A549 (cell line): ENCODE measurements at regions not wholly inside any gene's neighbourhood (a gene's known extent, or its start where the extent isn't known, plus 50 kb on each side); places are given as distances from the start of the nearest gene placed in this dataset.

Experiments
- ATAC-seq, 2 experiments: fragments of 200-7000 bp in 1 of 2; fragments of >200 bp in 1 of 2; cut with Nextera tagmentation in 1 of 2; cut with Tn5 transposase in 1 of 2; 3 replicates each; pipeline versions ENCODE4 v1.8.0 to v1.9.1; 2018 to 2020; ENCODE audit warnings: mild to moderate bottlenecking in 1 of 2, moderate library complexity in 1 of 2
- CTCF ChIA-PET: fragments of 300-600 bp; sonication (Branson Sonifier 250); formaldehyde crosslinking; extraction: SDS; loops from one replicate; lab custom pipeline; 2021; ENCODE audit warnings: antibody characterized with exemption, inconsistent platforms; lab: Yijun Ruan, JAX
- POLR2A ChIA-PET: fragments of 350-600 bp; formaldehyde crosslinking; extraction: SDS; loops from one replicate; lab custom pipeline; 2021; ENCODE audit warnings: antibody characterized with exemption, inconsistent platforms; lab: Yijun Ruan, JAX
- DNase-seq, 2 experiments: peaks; one replicate each; pipeline versions ENCODE4 v3.0.0 to v3.0.0-alpha.2; 2011 to 2016; ENCODE audit warnings: low read depth in 1 of 2, low spot score in 1 of 2
- FAIRE-seq: peaks from 2 replicates; lab custom pipeline; 2011; peaks lifted over from hg19 to GRCh38; lab: Jason Lieb, UNC
- H3K27ac ChIP-seq, 2 experiments: fragments of >200 bp; sonication (Bioruptor Twin); formaldehyde crosslinking; 3 replicates each; pipeline ENCODE4 v1.5.1; 2016 to 2017
- H3K4me1 ChIP-seq: fragments of >200 bp; sonication (Bioruptor Twin); formaldehyde crosslinking; 3 replicates; pipeline ENCODE4 v1.6.1; 2016
- H3K4me2 ChIP-seq: fragments of >200 bp; sonication (Bioruptor Twin); formaldehyde crosslinking; 3 replicates; pipeline ENCODE4 v1.6.1; 2016
- H3K4me3 ChIP-seq: fragments of >200 bp; sonication (Bioruptor Twin); formaldehyde crosslinking; 3 replicates; pipeline ENCODE4 v1.5.1; 2016
- H3K9me3 ChIP-seq: fragments of >200 bp; sonication (Bioruptor Twin); formaldehyde crosslinking; 3 replicates; pipeline ENCODE4 v1.6.1; 2016
- CBX2 ChIP-seq: fragments of 200-600 bp; sonication (generic); IDR thresholded peaks from 2 replicates; pipeline ENCODE4 v1.6.1; 2016; ENCODE audit warnings: low read depth, mild to moderate bottlenecking, borderline replicate concordance
- CBX8 ChIP-seq: fragments of 200-600 bp; sonication (generic); IDR thresholded peaks from 2 replicates; pipeline ENCODE4 v1.6.1; 2016
- CHD2 ChIP-seq: fragments of 150-350 bp; IDR thresholded peaks from 2 replicates; pipeline ENCODE4 v1.6.1; 2014; ENCODE audit warnings: low read length; ENCODE audit not compliant: partially characterized antibody
- EHF ChIP-seq: fragments of 250-450 bp; sonication (Bioruptor Pico); IDR thresholded peaks from 2 replicates; pipeline ENCODE4 v1.5.0; 2020; ENCODE audit warnings: mild to moderate bottlenecking
- EHMT2 ChIP-seq: fragments of 200-600 bp; sonication (generic); IDR thresholded peaks from 2 replicates; pipeline ENCODE4 v1.6.1; 2016; ENCODE audit warnings: antibody characterized with exemption, low read depth, mild to moderate bottlenecking, moderate library complexity
- FOSL2 ChIP-seq, 2 experiments: fragments of 450-650 bp in 1 of 2; fragments of >200 bp in 1 of 2; sonication (Bioruptor Twin) in 1 of 2; formaldehyde crosslinking; IDR thresholded peaks; 2 replicates each; pipeline versions ENCODE4 v1.5.0 to v1.6.1; 2016 to 2020; ENCODE audit warnings: mild to moderate bottlenecking in 1 of 2, moderate library complexity in 1 of 2
- GATA3 ChIP-seq: IDR thresholded peaks from 2 replicates; pipeline ENCODE4 v1.6.1; 2012; ENCODE audit warnings: borderline replicate concordance
- HDAC2 ChIP-seq: fragments of 200-600 bp; sonication (generic); IDR thresholded peaks from 2 replicates; pipeline ENCODE4 v1.6.1; 2016
- HEYL ChIP-seq: fragments of 250-450 bp; sonication (Bioruptor Pico); IDR thresholded peaks from 2 replicates; pipeline ENCODE4 v1.8.0; 2021; ENCODE audit warnings: mild to moderate bottlenecking, moderate library complexity
- HOXB13 ChIP-seq: fragments of 250-450 bp; sonication (Bioruptor Pico); IDR thresholded peaks from 2 replicates; pipeline ENCODE4 v1.5.0; 2020; ENCODE audit warnings: low read depth, mild to moderate bottlenecking, moderate library complexity
- HOXB5 ChIP-seq: fragments of 250-450 bp; sonication (Bioruptor Pico); IDR thresholded peaks from 2 replicates; pipeline ENCODE4 v1.5.0; 2020; ENCODE audit warnings: mild to moderate bottlenecking, moderate library complexity
- JUNB ChIP-seq: fragments of >200 bp; sonication (Bioruptor Twin); formaldehyde crosslinking; IDR thresholded peaks from 2 replicates; pipeline ENCODE4 v1.6.1; 2016
- KDM5A ChIP-seq: fragments of 200-600 bp; sonication (generic); IDR thresholded peaks from 2 replicates; pipeline ENCODE4 v1.6.1; 2016; ENCODE audit warnings: antibody characterized with exemption, mild to moderate bottlenecking
- MAFK ChIP-seq: fragments of 450-650 bp; IDR thresholded peaks from 2 replicates; pipeline ENCODE4 v1.6.1; 2014; ENCODE audit not compliant: partially characterized antibody
- MAZ ChIP-seq: fragments of 150-350 bp; IDR thresholded peaks from 2 replicates; pipeline ENCODE4 v1.6.1; 2014; ENCODE audit warnings: antibody characterized with exemption, low read depth, low read length, borderline replicate concordance
- MYC ChIP-seq: IDR thresholded peaks from 2 replicates; pipeline ENCODE4 v1.6.1; 2012; ENCODE audit warnings: mild to moderate bottlenecking, inconsistent platforms, low read length, improper control_type of control experiment, borderline replicate concordance
- NPAS2 ChIP-seq: fragments of 250-450 bp; sonication (Bioruptor Pico); IDR thresholded peaks from 2 replicates; pipeline ENCODE4 v1.8.0; 2022; ENCODE audit warnings: mild to moderate bottlenecking, moderate library complexity, borderline replicate concordance
- POLR2A ChIP-seq: IDR thresholded peaks from 2 replicates; pipeline ENCODE4 v1.6.1; 2012; ENCODE audit warnings: mild to moderate bottlenecking, low read length
- RCOR1 ChIP-seq: fragments of 150-350 bp; IDR thresholded peaks from 2 replicates; pipeline ENCODE4 v1.6.1; 2014; ENCODE audit warnings: antibody characterized with exemption, low read length, low read depth
- RNF2 ChIP-seq: fragments of 200-600 bp; sonication (generic); IDR thresholded peaks from 2 replicates; pipeline ENCODE4 v1.6.1; 2016; ENCODE audit warnings: low read depth, mild to moderate bottlenecking, antibody characterized with exemption, moderate library complexity, borderline replicate concordance
- SREBF2 ChIP-seq: fragments of 450-650 bp; IDR thresholded peaks from 2 replicates; pipeline ENCODE4 v1.6.1; 2014; ENCODE audit warnings: mild to moderate bottlenecking, moderate library complexity
- ZC3H11A ChIP-seq: fragments of 450-650 bp; IDR thresholded peaks from 2 replicates; pipeline ENCODE4 v1.6.1; 2014; ENCODE audit warnings: antibody characterized with exemption, mild to moderate bottlenecking
- ZFP36 ChIP-seq: fragments of 450-650 bp; IDR thresholded peaks from 2 replicates; pipeline ENCODE4 v1.6.1; 2014; ENCODE audit warnings: borderline replicate concordance; ENCODE audit not compliant: partially characterized antibody
- ZSCAN20 ChIP-seq: fragments of 250-450 bp; sonication (Bioruptor Pico); IDR thresholded peaks from 2 replicates; pipeline ENCODE4 v1.8.0; 2022; ENCODE audit warnings: mild to moderate bottlenecking, moderate library complexity
- WGBS: methylation state at CpG from one replicate; pipeline ENCODE4 v1.1.6; 2017; ENCODE audit errors: missing lambda C conversion rate; 5-methylcytosine and 5-hydroxymethylcytosine counted together
- TF ChIP-seq, protein P1 (sequence below): fragments of >200 bp; sonication (Bioruptor Twin); formaldehyde crosslinking; IDR thresholded peaks from 2 replicates; pipeline ENCODE4 v1.6.1; 2016
- TF ChIP-seq, protein P2 (sequence below): fragments of 250-450 bp; sonication (Bioruptor Pico); IDR thresholded peaks from 2 replicates; pipeline ENCODE4 v1.5.0; 2020; ENCODE audit warnings: low read depth, mild to moderate bottlenecking, moderate library complexity
- TF ChIP-seq, protein P3 (sequence below): IDR thresholded peaks from 2 replicates; pipeline ENCODE4 v1.6.1; 2012; ENCODE audit warnings: low read depth, borderline replicate concordance
- TF ChIP-seq, protein P4 (sequence below): fragments of 200-600 bp; sonication (generic); IDR thresholded peaks from 2 replicates; pipeline ENCODE4 v1.6.1; 2016; ENCODE audit warnings: antibody characterized with exemption, mild to moderate bottlenecking, moderate library complexity

DNA sequence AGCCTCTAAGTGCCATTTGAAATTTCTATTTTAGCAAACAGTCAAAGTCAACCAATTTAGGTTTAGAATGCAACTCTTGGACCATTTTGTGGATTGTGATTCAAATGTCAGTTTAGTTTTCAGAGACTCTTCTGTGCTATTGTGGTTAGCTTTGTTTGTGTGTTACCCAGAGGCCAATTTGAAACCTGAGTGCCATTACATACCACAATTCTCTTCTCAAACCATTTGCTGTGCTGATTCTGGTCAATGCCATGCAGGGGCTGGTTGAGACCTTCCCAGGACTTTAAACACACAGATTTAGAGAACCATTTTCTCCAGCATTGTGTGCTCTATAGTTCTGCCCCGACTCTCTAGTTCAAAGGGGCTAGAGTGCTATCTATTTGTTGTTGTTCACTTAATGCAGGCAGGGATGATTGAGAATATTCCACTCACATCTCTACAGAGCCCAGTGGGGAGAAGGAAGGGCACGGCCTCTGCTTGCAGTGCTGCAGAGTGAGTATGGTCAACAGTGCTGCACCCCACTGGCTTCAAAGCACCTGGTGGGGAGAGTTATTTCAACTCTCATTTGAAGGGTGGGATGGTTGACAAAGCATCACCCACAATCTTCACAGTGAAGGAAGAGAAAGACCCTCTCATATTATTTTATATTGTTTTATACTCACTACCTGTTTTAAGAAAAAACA lies 738.2 kb downstream of the COL12A1 start:
- no peak for TF ChIP-seq HDAC2
- TF ChIP-seq CBX8 = no peak
- TF ChIP-seq MAFK = no peak
- no peak for TF ChIP-seq MYC
- TF ChIP-seq EHMT2 = no peak
- TF ChIP-seq FOSL2 (IDR thresholded peaks at IDR 0.05) = no peak
- no peak for TF ChIP-seq FOSL2 (CRISPR knock-in tag; IDR thresholded peaks at IDR 0.05)
- TF ChIP-seq ZC3H11A = no peak
- no peak for TF ChIP-seq CHD2
- TF ChIP-seq ZFP36 = no peak
- Histone ChIP-seq H3K4me1 (no peaks in the 10 kb centered on the region), H3K4me3 (no peak overlapping the region), H3K9me3 (no peaks in the 10 kb centered on the region), H3K4me2 (no peak overlapping the region), H3K27ac (no peak overlapping the region)
- DNase-seq (no peak), ATAC-seq (no peak), FAIRE-seq (no peak)
- ChIA-PET CTCF (no interaction called here), POLR2A (no interaction called here)
- 52% methylated on average over 2 of the region's 2 CpGs for WGBS

DNA sequence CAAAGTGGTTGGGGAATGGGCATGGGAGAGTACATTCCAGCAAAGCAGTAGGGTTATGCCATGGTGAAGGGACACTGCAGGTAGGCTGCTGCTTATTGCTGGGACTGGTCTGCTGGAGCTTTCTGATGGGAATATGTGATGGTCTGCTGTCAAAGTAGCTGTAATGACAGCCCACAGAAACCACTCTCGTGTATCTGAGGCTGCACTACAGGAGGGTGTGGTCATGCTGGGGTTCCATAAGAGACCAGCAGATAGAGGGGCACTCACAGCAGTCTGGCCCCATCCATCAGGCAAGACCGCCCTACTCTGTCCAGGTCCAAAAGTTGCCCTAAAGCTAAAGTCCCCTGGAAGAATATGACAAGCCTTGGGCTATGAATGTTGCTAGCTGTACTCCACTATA lies 739.3 kb downstream of the COL12A1 start:
- Histone ChIP-seq H3K4me2 (no peak overlapping the region), H3K9me3 (no peaks in the 10 kb centered on the region), H3K27ac (no peak overlapping the region), H3K4me1 (no peaks in the 10 kb centered on the region), H3K4me3 (no peak overlapping the region)
- no peak for FAIRE-seq
- POLR2A ChIA-PET = no interaction called here
- no peak for ATAC-seq
- CTCF ChIA-PET = interaction anchor here (0.5 kb wide), 1 partner anchor 497 kb away, joined by 4 read pairs; no protein-coding TSS in a partner anchor
- 78% methylated on average over 1 of the region's 2 CpGs for WGBS
- TF ChIP-seq, protein P1, sequence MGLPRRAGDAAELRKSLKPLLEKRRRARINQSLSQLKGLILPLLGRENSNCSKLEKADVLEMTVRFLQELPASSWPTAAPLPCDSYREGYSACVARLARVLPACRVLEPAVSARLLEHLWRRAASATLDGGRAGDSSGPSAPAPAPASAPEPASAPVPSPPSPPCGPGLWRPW = no peak
- no peak for DNase-seq

DNA sequence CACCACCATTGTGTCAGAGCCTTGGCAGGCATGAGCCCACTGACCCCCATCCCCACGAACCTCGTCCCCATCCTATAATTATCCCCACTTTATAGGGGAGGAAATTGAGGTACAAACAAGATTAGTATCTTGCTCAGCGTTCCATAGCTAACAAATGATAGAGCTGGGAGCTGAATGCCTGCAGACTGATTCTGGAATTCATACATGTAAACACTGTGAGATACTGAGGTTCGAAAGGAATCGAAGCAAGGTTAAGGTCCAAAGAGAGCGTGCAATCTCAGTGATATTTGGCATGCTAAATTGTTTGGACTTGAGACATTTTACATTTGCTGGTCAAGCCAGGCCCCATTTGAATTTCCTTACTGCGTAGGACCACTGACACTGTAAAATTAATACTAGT lies 746.6 kb downstream of the COL12A1 start:
- Histone ChIP-seq H3K4me1 (no peaks in the 10 kb centered on the region; the same call in 2 of the 3 replicates), H3K4me2 (no peak overlapping the region), H3K4me3 (no peak overlapping the region), H3K27ac (no peak overlapping the region), H3K9me3 (no peaks in the 10 kb centered on the region)
- ChIA-PET POLR2A (no interaction called here), CTCF (no interaction called here)
- FAIRE-seq (no peak), ATAC-seq (no peak), DNase-seq (no peak)
- TF ChIP-seq, protein P2, sequence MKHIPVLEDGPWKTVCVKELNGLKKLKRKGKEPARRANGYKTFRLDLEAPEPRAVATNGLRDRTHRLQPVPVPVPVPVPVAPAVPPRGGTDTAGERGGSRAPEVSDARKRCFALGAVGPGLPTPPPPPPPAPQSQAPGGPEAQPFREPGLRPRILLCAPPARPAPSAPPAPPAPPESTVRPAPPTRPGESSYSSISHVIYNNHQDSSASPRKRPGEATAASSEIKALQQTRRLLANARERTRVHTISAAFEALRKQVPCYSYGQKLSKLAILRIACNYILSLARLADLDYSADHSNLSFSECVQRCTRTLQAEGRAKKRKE = no peak
- no peak for TF ChIP-seq RNF2
- no peak for TF ChIP-seq ZSCAN20 (CRISPR knock-in tag)
- no peak for TF ChIP-seq JUNB
- TF ChIP-seq HOXB5 (CRISPR knock-in tag) = no peak
- TF ChIP-seq CBX2 = no peak
- TF ChIP-seq HEYL = no peak
- no peak for TF ChIP-seq MAZ
- no peak for TF ChIP-seq GATA3
- TF ChIP-seq SREBF2 = no peak
- TF ChIP-seq RCOR1 = no peak
- no peak for TF ChIP-seq EHF
- TF ChIP-seq, protein P3, sequence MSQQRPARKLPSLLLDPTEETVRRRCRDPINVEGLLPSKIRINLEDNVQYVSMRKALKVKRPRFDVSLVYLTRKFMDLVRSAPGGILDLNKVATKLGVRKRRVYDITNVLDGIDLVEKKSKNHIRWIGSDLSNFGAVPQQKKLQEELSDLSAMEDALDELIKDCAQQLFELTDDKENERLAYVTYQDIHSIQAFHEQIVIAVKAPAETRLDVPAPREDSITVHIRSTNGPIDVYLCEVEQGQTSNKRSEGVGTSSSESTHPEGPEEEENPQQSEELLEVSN = no peak
- TF ChIP-seq KDM5A = no peak
- TF ChIP-seq, protein P4, sequence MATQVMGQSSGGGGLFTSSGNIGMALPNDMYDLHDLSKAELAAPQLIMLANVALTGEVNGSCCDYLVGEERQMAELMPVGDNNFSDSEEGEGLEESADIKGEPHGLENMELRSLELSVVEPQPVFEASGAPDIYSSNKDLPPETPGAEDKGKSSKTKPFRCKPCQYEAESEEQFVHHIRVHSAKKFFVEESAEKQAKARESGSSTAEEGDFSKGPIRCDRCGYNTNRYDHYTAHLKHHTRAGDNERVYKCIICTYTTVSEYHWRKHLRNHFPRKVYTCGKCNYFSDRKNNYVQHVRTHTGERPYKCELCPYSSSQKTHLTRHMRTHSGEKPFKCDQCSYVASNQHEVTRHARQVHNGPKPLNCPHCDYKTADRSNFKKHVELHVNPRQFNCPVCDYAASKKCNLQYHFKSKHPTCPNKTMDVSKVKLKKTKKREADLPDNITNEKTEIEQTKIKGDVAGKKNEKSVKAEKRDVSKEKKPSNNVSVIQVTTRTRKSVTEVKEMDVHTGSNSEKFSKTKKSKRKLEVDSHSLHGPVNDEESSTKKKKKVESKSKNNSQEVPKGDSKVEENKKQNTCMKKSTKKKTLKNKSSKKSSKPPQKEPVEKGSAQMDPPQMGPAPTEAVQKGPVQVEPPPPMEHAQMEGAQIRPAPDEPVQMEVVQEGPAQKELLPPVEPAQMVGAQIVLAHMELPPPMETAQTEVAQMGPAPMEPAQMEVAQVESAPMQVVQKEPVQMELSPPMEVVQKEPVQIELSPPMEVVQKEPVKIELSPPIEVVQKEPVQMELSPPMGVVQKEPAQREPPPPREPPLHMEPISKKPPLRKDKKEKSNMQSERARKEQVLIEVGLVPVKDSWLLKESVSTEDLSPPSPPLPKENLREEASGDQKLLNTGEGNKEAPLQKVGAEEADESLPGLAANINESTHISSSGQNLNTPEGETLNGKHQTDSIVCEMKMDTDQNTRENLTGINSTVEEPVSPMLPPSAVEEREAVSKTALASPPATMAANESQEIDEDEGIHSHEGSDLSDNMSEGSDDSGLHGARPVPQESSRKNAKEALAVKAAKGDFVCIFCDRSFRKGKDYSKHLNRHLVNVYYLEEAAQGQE = no peak
- TF ChIP-seq EHMT2 = no peak
- TF ChIP-seq POLR2A = no peak
- no peak for TF ChIP-seq NPAS2 (CRISPR knock-in tag)
- TF ChIP-seq HOXB13 = no peak
- WGBS = 86% methylated on average over 7 of the region's 7 CpGs
